ENCODE measurements at regions not wholly inside any gene's neighbourhood (a gene's known extent, or its start where the extent isn't known, plus 50 kb on each side); places are given as distances from the start of the nearest gene placed in this dataset.

DNA sequence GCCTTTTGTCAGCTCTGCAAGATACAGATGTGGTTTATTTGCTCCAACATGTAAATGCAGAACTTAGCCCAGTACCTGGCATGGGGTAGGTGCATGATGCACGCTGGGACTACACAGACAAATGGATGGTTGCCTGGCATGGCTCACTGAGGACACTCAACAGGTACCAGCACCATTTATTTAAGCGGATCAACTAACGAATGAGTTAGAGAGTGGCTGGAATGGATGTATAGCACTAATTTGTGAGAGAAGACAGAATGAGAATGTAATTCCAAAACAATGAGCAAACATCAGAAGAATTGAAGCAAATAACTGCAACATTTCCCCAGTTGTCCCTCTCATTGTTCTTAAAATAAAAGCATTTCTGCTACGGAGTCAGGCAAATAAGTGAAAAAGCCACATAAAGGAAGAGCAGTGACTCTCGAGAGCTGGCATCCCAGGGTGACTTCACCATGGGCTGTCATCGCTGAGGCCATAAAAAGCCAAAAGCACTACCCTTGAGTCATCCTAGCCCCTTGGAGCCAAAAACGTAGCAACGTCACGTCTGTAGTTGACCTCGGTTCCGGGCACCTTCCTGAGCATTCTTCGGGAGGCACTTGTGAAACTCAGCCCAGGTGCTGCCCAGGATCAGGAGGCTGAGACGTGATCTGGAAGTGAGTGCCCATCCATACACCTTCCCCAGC, 290.3 kb downstream of the NSG2 start:
- no peak for DNase-seq (ENCODE audit: low spot score)
- TF ChIP-seq, protein P1, sequence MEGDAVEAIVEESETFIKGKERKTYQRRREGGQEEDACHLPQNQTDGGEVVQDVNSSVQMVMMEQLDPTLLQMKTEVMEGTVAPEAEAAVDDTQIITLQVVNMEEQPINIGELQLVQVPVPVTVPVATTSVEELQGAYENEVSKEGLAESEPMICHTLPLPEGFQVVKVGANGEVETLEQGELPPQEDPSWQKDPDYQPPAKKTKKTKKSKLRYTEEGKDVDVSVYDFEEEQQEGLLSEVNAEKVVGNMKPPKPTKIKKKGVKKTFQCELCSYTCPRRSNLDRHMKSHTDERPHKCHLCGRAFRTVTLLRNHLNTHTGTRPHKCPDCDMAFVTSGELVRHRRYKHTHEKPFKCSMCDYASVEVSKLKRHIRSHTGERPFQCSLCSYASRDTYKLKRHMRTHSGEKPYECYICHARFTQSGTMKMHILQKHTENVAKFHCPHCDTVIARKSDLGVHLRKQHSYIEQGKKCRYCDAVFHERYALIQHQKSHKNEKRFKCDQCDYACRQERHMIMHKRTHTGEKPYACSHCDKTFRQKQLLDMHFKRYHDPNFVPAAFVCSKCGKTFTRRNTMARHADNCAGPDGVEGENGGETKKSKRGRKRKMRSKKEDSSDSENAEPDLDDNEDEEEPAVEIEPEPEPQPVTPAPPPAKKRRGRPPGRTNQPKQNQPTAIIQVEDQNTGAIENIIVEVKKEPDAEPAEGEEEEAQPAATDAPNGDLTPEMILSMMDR (IDR thresholded peaks at IDR 0.05): no peak
- Histone ChIP-seq H3K27ac (no peak overlapping the region), H3K4me3 (no peak overlapping the region)

DNA sequence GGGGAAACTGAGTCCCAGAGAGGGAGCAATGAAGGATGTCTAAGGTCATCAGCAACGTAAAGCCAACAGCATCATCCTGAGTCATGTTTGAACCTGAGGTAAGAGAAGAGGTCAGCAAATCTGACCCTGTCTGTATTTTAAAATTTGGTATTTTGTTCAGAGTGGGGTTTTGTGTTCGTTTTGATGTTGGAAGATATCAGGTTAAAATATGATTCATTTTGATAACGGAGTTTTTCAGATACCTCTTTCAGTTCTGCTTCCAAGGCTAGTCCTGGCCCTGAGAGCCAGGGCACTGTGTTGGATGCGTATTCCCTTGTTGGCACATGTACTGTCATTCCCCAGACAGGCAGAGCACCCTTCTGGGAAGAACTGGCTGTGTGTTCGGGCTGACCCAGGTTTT, 291.0 kb downstream of the NSG2 start:
- Histone ChIP-seq H3K27ac (no peak overlapping the region), H3K4me3 (no peak overlapping the region)
- no peak for DNase-seq (ENCODE audit: low spot score)
- TF ChIP-seq, protein P1 (IDR thresholded peaks at IDR 0.05): no peak

DNA sequence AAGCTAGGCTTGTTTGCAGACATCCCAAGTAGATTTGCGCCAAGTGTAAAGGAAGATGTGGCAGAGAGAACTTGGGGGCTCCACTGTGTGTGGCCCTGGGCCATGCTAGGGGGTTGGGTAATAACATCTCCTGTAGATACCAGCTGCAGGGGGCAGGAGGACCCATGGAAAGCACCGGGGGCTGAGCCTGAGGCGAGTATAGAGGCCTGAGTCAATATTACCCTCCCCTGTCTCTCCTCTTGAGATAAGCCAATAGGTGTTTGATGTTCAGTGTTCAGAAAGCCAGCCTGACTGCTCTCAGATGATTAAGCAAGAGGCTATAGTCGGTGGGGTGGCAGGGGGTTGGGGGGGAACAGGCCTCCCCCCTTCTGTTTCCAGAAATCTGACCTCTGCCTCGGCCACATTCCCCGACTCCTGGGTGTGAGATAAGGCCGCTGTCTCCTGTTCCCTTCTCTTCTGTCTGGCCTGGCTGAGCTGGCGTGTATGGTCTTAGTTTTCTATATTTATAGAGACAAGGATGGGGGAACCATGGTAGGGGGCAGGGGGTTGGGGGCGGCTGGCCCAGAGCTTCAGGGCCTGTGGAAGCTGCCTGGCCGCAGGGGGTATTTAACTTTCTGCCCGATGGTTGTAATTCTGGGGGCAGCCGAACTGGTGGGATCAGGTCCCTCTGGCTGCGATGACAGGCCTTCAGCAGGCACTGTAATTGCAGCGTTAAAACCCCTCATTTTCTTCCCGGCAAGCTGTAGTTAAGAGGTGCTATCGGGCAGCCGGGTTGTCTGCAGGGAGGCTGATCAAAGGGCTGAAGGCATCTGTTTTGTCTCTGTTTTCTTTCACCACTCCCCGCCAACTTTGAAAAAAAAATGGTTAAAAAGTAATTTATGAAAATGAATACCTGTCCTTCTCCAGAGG, 292.0 kb downstream of the NSG2 start:
- peak; percentile 55 for DNase-seq (ENCODE audit: low spot score)
- Histone ChIP-seq H3K27ac (no peak overlapping the region), H3K4me3 (no peak overlapping the region)
- TF ChIP-seq, protein P1 (IDR thresholded peaks at IDR 0.05): no peak

DNA sequence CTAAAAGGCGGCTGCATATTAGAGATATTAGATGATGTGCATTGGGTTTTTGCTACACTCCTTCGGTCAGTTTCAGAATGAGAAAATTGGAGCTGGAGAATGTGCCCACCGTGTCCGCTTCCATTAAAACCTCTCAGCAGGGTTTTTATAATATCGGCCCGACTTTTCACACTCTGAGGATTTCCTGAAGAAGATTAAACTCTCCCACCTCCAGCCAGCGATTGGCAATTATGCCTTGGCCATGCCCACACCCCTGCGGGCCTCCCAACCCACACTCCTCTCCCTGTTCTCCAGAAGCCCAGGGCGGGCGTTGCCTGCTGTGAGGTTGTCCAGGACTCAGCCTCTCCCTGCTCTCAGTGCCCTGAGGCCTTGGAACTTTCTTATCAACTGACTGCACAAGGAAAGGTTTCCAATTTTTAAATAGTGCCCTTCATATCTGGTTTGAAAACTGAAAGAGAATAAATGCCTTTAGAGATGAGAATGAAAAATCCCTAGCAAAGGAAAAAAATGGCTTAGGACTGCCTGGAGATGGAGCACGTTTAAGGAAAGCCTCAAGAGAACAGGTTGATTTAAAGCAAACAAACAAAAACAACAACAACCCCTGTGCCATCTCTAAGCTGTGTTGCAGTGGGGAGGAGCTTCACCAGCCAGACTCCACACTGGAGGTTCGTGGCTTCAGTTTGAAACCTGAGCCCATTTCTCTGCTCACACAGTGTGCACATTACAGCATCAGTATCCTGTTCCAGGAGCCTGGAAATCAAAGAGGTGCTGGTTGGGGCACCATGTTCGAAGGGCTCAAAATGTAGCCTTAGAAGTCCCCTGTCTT, 292.9 kb downstream of the NSG2 start:
- Histone ChIP-seq H3K4me3 (no peak overlapping the region), H3K27ac (no peak overlapping the region)
- peak; percentile 64 for DNase-seq (ENCODE audit: low spot score)
- TF ChIP-seq, protein P1 (IDR thresholded peaks at IDR 0.05): no peak

DNA sequence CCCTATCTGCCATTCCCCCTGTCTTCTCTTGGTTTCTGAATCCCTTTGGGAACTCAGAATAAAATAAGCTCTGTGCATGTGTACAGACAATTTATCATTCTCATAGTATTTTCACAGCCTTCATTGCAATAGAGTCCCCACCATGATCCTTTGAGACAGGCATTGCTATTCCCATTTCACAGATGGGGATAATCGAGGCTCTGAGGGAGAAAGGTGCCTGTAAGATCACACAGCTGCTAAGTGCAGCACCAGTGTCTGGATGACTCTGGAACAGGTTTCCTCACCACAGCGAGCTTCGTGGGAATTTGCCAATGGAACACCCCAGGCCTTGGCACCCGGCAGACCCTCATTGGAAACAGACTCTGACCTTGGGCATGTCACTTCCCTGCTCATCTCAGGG, 293.6 kb downstream of the NSG2 start:
- no peak overlapping the region for H3K27ac ChIP-seq

DNA sequence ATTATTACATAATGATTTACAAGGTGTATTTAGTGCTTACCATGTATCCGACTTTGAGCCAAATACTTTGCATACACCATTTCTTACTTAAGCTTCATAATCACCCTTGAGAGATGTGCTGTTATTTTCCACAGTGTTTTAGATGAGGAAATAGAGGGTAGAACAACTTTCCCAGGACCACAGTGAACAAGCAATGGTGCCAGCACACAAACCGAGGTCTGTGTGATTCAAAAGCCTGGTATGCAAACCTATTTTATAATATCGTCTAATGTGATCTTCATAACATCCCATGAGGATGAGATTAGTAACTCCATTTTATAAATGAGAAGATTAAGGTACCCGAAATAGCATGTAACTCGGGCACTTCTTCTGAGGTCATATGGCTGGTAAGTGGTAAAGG, 294.7 kb downstream of the NSG2 start:
- Histone ChIP-seq H3K27ac (no peak overlapping the region), H3K4me3 (no peak overlapping the region)
- DNase-seq (ENCODE audit: low spot score): no peak
- TF ChIP-seq, protein P1 (IDR thresholded peaks at IDR 0.05): no peak

More for the DNA sequence above, 293.6 kb downstream of the NSG2 start:
- TF ChIP-seq, protein P1 (IDR thresholded peaks at IDR 0.05): no peak
- peak; percentile 0 for DNase-seq (ENCODE audit: low spot score)
- H3K4me3 ChIP-seq: no peak overlapping the region

Data from coronary artery (tissue), 2 donors.